Myocyte (in vitro differentiated cells): ENCODE measurements at regions not wholly inside any gene's neighbourhood (a gene's known extent, or its start where the extent isn't known, plus 50 kb on each side); places are given as distances from the start of the nearest gene placed in this dataset.
"Not testable (repeated sequence)": the region's sequence is repeated elsewhere in the genome, so short reads cannot be mapped to it uniquely, and the experiment has no call there.

Experiments used
- DNase-seq: peaks from one replicate; pipeline ENCODE4 v3.0.0-alpha.2; 2012; ENCODE audit warnings: low read depth

GRCh38 chr7:68146983-68147382, 1150.3 kb downstream of the TYW1 start:
- DNase-seq = no peak

GRCh38 chr7:68147614-68148238, 1151.1 kb downstream of the TYW1 start:
- DNase-seq = no peak

- DNase-seq = no peak
Observed at GRCh38 chr7:68148440-68148839, 1151.8 kb downstream of the TYW1 start.

- no peak for DNase-seq
Observed at GRCh38 chr7:68152205-68152604, 1155.6 kb downstream of the TYW1 start.

- DNase-seq = no peak
Observed at GRCh38 chr7:68155676-68156075, 1159.0 kb downstream of the TYW1 start.

GRCh38 chr7:68158686-68159295, 1162.2 kb downstream of the TYW1 start:
- no peak for DNase-seq

- DNase-seq = no peak
Observed at GRCh38 chr7:68162712-68163111, 1166.1 kb downstream of the TYW1 start.

- no peak for DNase-seq
Observed at GRCh38 chr7:68166525-68166924, 1169.9 kb downstream of the TYW1 start.

- DNase-seq = no peak
Observed at GRCh38 chr7:68173513-68173912, 1176.9 kb downstream of the TYW1 start.

GRCh38 chr7:68176974-68177373, 1180.3 kb downstream of the TYW1 start:
- no peak for DNase-seq

GRCh38 chr7:68180761-68181160, 1184.1 kb downstream of the TYW1 start:
- no peak for DNase-seq

- no peak for DNase-seq
Observed at GRCh38 chr7:68183176-68183575, 1186.5 kb downstream of the TYW1 start.

- DNase-seq = no peak
Observed at GRCh38 chr7:68185631-68186456, 1189.2 kb downstream of the TYW1 start.

GRCh38 chr7:68187532-68187931, 1190.9 kb downstream of the TYW1 start:
- no peak for DNase-seq

GRCh38 chr7:68192941-68193340, 1196.3 kb downstream of the TYW1 start:
- DNase-seq = no peak

GRCh38 chr7:68195642-68196041, 1199.0 kb downstream of the TYW1 start:
- not testable (repeated sequence) for DNase-seq

GRCh38 chr7:68200051-68200670, 1203.5 kb downstream of the TYW1 start:
- DNase-seq = no peak

- no peak for DNase-seq
Observed at GRCh38 chr7:68203251-68203650, 1206.6 kb downstream of the TYW1 start.

GRCh38 chr7:68205826-68206225, 1209.2 kb downstream of the TYW1 start:
- no peak for DNase-seq

GRCh38 chr7:68206946-68207485, 1210.4 kb downstream of the TYW1 start:
- no peak for DNase-seq

GRCh38 chr7:68207676-68208075, 1211.0 kb downstream of the TYW1 start:
- DNase-seq = no peak

GRCh38 chr7:68209486-68209885, 1212.9 kb downstream of the TYW1 start:
- no peak for DNase-seq
